ENCODE measurements at regions not wholly inside any gene's neighbourhood (a gene's known extent, or its start where the extent isn't known, plus 50 kb on each side); places are given as distances from the start of the nearest gene placed in this dataset.

DNA sequence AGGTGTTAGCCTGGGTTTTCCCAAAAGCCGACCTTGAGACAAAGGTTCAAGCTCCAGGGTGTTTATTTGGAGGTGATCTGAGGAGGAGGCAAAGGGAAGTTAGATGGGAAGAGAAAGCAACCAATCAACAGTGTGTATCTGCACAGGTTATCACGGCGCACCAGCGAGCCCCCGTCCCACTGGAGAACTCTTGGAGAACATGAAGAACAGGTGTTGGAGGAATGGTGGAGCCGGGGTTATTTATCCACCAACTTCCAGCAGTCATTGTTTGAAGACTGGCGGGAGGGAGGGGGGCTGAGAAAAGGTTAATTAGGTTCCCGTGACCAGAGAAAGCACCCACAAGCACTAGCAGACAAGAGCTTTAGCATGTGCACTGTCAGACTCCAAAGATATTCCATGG is 282.5 kb upstream of the FOXK1 start:
- no peak for TF ChIP-seq ZNF253 (CRISPR knock-in tag; conservative IDR thresholded peaks at IDR 0.05)
- TF ChIP-seq NR2C2 (CRISPR knock-in tag; IDR thresholded peaks at IDR 0.05): no peak
- no peak for TF ChIP-seq NR2C2 (tag; IDR thresholded peaks at IDR 0.05)
- no peak for TF ChIP-seq RAD21 (CRISPR knock-in tag; conservative IDR thresholded peaks at IDR 0.05 in 1 of 2, IDR thresholded peaks at IDR 0.05 in 1 of 2)
- TF ChIP-seq, protein P1, sequence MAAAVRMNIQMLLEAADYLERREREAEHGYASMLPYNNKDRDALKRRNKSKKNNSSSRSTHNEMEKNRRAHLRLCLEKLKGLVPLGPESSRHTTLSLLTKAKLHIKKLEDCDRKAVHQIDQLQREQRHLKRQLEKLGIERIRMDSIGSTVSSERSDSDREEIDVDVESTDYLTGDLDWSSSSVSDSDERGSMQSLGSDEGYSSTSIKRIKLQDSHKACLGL (CRISPR knock-in tag; IDR thresholded peaks at IDR 0.05; ENCODE audit: borderline replicate concordance, poor library complexity, severe bottlenecking): no peak
- no peak for TF ChIP-seq ZNF274 (IDR thresholded peaks at IDR 0.05; ENCODE audit: borderline replicate concordance, low read depth, low read length)
- TF ChIP-seq CHD2 (IDR thresholded peaks at IDR 0.05; ENCODE audit: low read depth, low read length): no peak
- TF ChIP-seq ZNF282 (CRISPR knock-in tag; IDR thresholded peaks at IDR 0.05): no peak

Measured in K562 (cell line).